Thyroid gland (tissue), 4 donors: ENCODE measurements at regions not wholly inside any gene's neighbourhood (a gene's known extent, or its start where the extent isn't known, plus 50 kb on each side); places are given as distances from the start of the nearest gene placed in this dataset.

Experiments used
- CTCF ChIP-seq, 6 experiments: fragments of 200-600 bp in 3 of 6; fragments of 450-650 bp in 3 of 6; sonication (generic) in 3 of 6; IDR thresholded peaks; one replicate each; pipeline ENCODE4 v1.5.1; 2016 to 2019; ENCODE audit warnings: antibody characterized with exemption in 6 of 6, mild to moderate bottlenecking in 2 of 6, inconsistent platforms in 1 of 6, moderate library complexity in 1 of 6
- POLR2A ChIP-seq, 2 donors: fragments of 450-650 bp; IDR thresholded peaks; one replicate each; pipeline ENCODE4 v1.6.1; 2017; ENCODE audit warnings: antibody characterized with exemption in 2 of 2, mild to moderate bottlenecking in 2 of 2, moderate library complexity in 1 of 2

- no peak for TF ChIP-seq CTCF (IDR thresholded peaks at IDR 0.05)
- no peak for TF ChIP-seq POLR2A (IDR thresholded peaks at IDR 0.05)
These were observed 89.3 kb upstream of the STX18 start for GRCh38 chr4:4631150-4631549.
